ENCODE measurements at regions not wholly inside any gene's neighbourhood (a gene's known extent, or its start where the extent isn't known, plus 50 kb on each side); places are given as distances from the start of the nearest gene placed in this dataset.

DNA sequence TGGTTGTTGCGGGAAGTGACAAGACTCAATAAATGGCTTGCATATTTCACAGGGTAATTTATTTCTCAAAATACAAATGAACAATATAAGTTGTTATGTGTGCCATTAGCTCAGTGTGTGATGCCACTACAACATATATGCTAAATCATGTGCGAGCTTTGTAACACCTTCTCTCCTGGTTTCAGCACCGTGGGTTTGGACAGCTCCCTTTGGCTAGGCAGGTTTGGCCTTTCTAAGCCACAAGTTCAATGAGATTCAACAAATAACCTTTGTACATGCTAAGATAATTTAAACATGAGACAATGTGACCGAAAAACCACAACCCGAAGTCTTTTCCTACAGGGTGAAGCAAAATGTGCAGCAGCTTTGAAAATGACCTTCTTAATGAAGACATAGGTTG lies 563.9 kb downstream of the TMEM114 start:
- Mint-ChIP-seq H3K36me3 (ENCODE audit: low read depth) (no peaks in the 10 kb centered on the region), H3K27me3 (ENCODE audit: low read depth) (no peaks in the 10 kb centered on the region), H3K27ac (no peak overlapping the region), H3K9me3 (peaks cover 48% of the 10 kb centered on the region), H3K4me1 (ENCODE audit: low read depth) (no peaks in the 10 kb centered on the region), H3K4me3 (no peak overlapping the region)
- no peak for DNase-seq (ENCODE audit: low spot score)

DNA sequence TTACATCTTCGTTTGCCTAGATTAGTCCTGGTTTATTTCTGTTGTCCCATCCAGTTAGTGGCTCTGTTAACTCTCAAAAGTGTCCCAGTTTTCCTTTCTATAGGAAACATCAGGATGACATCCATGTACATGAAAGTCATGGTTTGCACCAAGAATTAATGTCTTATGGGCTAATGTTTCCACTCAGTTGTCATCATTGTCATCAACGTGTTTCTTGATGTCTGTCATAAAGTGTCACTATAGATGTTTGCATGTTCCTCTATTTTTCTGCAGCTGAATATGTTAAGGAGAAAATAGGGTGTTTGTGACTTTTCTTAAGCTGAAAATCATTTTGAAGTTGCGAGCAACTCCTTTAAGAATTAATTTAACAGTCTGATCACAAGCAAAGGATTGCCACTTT lies 567.0 kb downstream of the TMEM114 start:
- Mint-ChIP-seq H3K9me3 (peaks cover 35% of the 10 kb centered on the region), H3K27me3 (ENCODE audit: low read depth) (no peaks in the 10 kb centered on the region), H3K27ac (no peak overlapping the region), H3K4me1 (ENCODE audit: low read depth) (no peaks in the 10 kb centered on the region), H3K4me3 (no peak overlapping the region), H3K36me3 (ENCODE audit: low read depth) (no peaks in the 10 kb centered on the region)
- no peak for DNase-seq (ENCODE audit: low spot score)

DNA sequence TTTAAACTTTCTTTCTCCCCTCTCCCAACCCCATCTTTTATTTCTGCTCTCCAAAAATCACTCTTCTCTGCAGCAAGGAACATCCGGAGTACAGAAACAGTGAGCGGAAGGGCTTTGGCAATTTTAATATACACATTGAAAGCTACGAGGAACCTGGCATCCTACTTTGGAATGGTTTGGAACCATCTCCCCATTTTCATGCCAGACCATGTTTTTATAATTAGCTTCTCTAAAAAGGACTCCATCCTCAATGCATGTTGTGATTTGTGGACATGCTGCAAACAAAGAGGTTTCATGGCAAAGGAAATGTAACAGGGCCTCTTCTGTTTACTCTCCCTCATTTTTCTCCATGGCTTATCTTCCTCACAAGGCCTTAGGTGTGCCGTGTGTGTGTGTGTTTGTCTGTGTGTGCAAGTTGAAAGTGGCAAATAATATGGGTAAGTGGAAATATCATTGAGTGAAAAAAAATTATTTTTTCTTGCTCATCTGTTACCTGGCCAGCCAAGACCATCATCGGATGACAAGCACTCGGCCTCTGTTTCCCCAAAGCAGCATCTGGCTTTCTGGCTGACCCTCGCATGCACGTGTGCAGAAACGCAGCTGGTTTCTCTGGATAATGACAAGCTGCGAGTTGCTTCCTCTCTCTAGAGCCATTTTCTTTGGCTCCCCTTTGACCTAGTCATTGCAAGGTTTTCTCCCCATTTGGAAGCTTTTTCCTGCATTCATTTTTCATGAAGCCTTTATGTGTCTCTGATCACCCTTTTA lies 585.0 kb downstream of the TMEM114 start:
- no peak for DNase-seq (ENCODE audit: low spot score)
- no peaks in the 10 kb centered on the region for H3K27me3 Mint-ChIP-seq (ENCODE audit: low read depth)
- no peak overlapping the region for H3K4me3 Mint-ChIP-seq
- H3K4me1 Mint-ChIP-seq (ENCODE audit: low read depth), result no peaks in the 10 kb centered on the region
- peaks cover 64% of the 10 kb centered on the region for H3K9me3 Mint-ChIP-seq
- H3K27ac Mint-ChIP-seq, result no peak overlapping the region
- no peaks in the 10 kb centered on the region for H3K36me3 Mint-ChIP-seq (ENCODE audit: low read depth)

- H3K36me3 Mint-ChIP-seq (ENCODE audit: low read depth), result no peaks in the 10 kb centered on the region
- H3K27me3 Mint-ChIP-seq (ENCODE audit: low read depth), result no peaks in the 10 kb centered on the region
- peaks cover 78% of the 10 kb centered on the region for H3K9me3 Mint-ChIP-seq
- no peaks in the 10 kb centered on the region for H3K4me1 Mint-ChIP-seq (ENCODE audit: low read depth)
- no peak overlapping the region for H3K27ac Mint-ChIP-seq
- DNase-seq (ENCODE audit: low spot score), result no peak
- H3K4me3 Mint-ChIP-seq, result no peak overlapping the region
These were observed 591.4 kb downstream of the TMEM114 start for GRCh38 chr16:7998789-7999453.

DNA sequence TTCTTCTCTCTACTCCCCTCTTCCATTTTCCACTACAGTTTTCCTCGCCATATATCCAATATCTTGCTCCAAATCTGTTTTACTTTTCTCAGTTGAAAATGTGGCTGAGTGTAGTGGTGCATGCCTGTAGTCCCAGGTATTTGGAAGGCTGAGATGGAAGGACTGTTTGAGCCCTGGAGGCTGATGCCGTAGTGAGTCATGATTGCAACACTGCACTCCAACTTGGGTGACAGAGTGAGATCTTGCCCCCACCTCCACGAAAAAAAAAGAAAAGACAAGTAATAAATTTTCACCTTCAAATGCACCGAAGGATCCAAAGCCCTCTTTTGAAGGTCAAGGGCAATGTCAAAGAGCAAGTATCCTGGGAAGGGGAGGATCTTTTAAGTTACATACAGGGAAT lies 592.3 kb downstream of the TMEM114 start:
- H3K27ac Mint-ChIP-seq, result no peak overlapping the region
- no peaks in the 10 kb centered on the region for H3K36me3 Mint-ChIP-seq (ENCODE audit: low read depth)
- H3K9me3 Mint-ChIP-seq, result peaks cover 74% of the 10 kb centered on the region
- no peaks in the 10 kb centered on the region for H3K4me1 Mint-ChIP-seq (ENCODE audit: low read depth)
- H3K27me3 Mint-ChIP-seq (ENCODE audit: low read depth), result no peaks in the 10 kb centered on the region
- H3K4me3 Mint-ChIP-seq, result no peak overlapping the region
- DNase-seq (ENCODE audit: low spot score), result no peak

DNA sequence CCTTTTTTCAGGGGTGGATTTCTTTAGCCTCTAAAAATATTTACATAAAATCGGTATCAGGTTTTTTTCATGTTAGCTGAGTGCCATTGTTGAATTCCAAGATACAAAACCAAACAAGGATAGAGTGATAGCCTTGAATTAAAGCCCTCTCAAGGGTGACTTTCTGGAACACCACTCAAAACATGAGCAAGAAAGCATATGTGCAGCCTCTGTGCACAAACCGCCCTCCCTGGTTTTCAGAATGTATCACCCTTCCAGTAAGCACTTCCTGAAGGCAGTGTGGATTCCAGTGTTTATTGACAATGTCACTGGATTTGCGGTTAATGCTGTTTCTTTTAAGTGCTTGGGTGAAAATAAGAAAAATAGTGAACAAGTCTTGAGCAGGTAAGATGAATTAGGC lies 597.7 kb downstream of the TMEM114 start:
- H3K27ac Mint-ChIP-seq, result no peak overlapping the region

DNA sequence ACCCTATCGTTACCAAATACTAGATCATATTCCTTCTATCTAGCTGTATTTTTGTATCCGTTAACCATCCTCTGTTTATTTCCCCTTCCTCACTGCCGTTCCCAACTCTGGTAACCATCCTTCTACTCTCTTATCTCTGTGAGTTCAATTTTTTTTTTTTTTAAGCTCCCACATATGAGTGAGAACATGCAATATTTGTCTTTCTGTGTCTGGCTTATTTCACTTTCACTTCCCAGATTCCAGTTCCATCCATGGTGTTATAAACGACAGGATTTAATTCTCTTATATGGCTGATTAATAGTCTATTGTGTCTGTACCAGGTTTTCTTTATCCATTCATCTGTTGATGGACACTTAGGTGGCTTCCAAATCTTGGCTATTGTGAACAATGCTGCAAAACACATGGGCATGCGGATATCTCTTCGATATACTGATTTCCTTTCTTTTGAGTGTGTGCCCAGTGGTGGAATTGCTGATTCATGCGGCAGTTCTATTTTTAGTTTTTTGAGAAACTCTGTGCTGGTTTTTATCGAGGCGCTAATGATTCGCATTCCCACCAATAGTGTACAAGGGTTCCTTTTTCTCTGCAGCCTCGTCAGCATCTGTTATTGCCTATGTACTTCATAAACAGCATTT lies 599.6 kb downstream of the TMEM114 start:
- Mint-ChIP-seq H3K9me3 (peaks cover 67% of the 10 kb centered on the region), H3K27me3 (ENCODE audit: low read depth) (no peaks in the 10 kb centered on the region), H3K36me3 (ENCODE audit: low read depth) (no peaks in the 10 kb centered on the region), H3K27ac (no peak overlapping the region), H3K4me1 (ENCODE audit: low read depth) (no peaks in the 10 kb centered on the region), H3K4me3 (no peak overlapping the region)
- DNase-seq (ENCODE audit: low spot score), result no peak

More for the DNA sequence above, 597.7 kb downstream of the TMEM114 start:
- no peak overlapping the region for H3K4me3 Mint-ChIP-seq
- no peak for DNase-seq (ENCODE audit: low spot score)
- H3K36me3 Mint-ChIP-seq (ENCODE audit: low read depth), result no peaks in the 10 kb centered on the region
- no peaks in the 10 kb centered on the region for H3K27me3 Mint-ChIP-seq (ENCODE audit: low read depth)
- no peaks in the 10 kb centered on the region for H3K4me1 Mint-ChIP-seq (ENCODE audit: low read depth)
- H3K9me3 Mint-ChIP-seq, result peaks cover 72% of the 10 kb centered on the region

DNA sequence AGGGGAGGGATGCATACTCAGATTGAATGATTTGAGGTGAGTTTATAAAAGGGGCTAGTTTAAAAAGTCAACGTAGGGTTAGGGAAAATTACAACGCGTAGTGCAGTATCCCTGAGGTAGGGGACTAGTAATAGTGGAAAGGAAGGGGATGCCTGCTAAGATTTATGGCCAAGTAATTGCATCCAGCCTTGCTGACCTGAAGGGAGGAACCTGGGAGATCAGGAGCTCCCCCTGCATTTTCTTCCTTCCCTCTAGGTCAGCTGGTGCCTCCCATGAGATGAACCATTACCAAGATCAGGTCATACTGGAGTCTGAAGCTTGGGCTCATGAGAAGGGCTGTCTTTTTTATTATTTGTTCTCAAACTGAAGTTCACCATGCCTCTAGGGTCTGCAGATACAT lies 606.6 kb downstream of the TMEM114 start:
- H3K4me1 Mint-ChIP-seq (ENCODE audit: low read depth), result no peaks in the 10 kb centered on the region
- H3K4me3 Mint-ChIP-seq, result no peak overlapping the region
- H3K9me3 Mint-ChIP-seq, result peaks cover 44% of the 10 kb centered on the region

GRCh38 chr16:7980133-7980483 lies 610.2 kb downstream of the TMEM114 start:
- Mint-ChIP-seq H3K9me3 (peaks cover 34% of the 10 kb centered on the region), H3K4me1 (ENCODE audit: low read depth) (no peaks in the 10 kb centered on the region), H3K27me3 (ENCODE audit: low read depth) (no peaks in the 10 kb centered on the region), H3K4me3 (no peak overlapping the region), H3K27ac (no peak overlapping the region), H3K36me3 (ENCODE audit: low read depth) (no peaks in the 10 kb centered on the region)
- DNase-seq (ENCODE audit: low spot score), result no peak

More for the DNA sequence above, 606.6 kb downstream of the TMEM114 start:
- Mint-ChIP-seq H3K36me3 (ENCODE audit: low read depth) (no peaks in the 10 kb centered on the region), H3K27ac (no peak overlapping the region), H3K27me3 (ENCODE audit: low read depth) (no peaks in the 10 kb centered on the region)
- DNase-seq (ENCODE audit: low spot score), result no peak

- Mint-ChIP-seq H3K4me3 (no peak overlapping the region), H3K36me3 (ENCODE audit: low read depth) (no peaks in the 10 kb centered on the region), H3K27me3 (ENCODE audit: low read depth) (no peaks in the 10 kb centered on the region), H3K27ac (no peak overlapping the region), H3K4me1 (ENCODE audit: low read depth) (no peaks in the 10 kb centered on the region), H3K9me3 (peaks cover 33% of the 10 kb centered on the region)
- no peak for DNase-seq (ENCODE audit: low spot score)
These were observed 610.7 kb downstream of the TMEM114 start for GRCh38 chr16:7979448-7980132.

- DNase-seq (ENCODE audit: low spot score), result no peak
- Mint-ChIP-seq H3K36me3 (ENCODE audit: low read depth) (no peaks in the 10 kb centered on the region), H3K9me3 (peaks cover 32% of the 10 kb centered on the region), H3K4me3 (no peak overlapping the region), H3K4me1 (ENCODE audit: low read depth) (no peaks in the 10 kb centered on the region), H3K27me3 (ENCODE audit: low read depth) (no peaks in the 10 kb centered on the region), H3K27ac (no peak overlapping the region)
These were observed 613.7 kb downstream of the TMEM114 start for GRCh38 chr16:7976563-7976962.

- H3K4me3 Mint-ChIP-seq, result no peak overlapping the region
- H3K36me3 Mint-ChIP-seq (ENCODE audit: low read depth), result no peaks in the 10 kb centered on the region
- peaks cover 33% of the 10 kb centered on the region for H3K9me3 Mint-ChIP-seq
- no peaks in the 10 kb centered on the region for H3K4me1 Mint-ChIP-seq (ENCODE audit: low read depth)
- no peaks in the 10 kb centered on the region for H3K27me3 Mint-ChIP-seq (ENCODE audit: low read depth)
- DNase-seq (ENCODE audit: low spot score), result no peak
- no peak overlapping the region for H3K27ac Mint-ChIP-seq
These were observed 614.2 kb downstream of the TMEM114 start for GRCh38 chr16:7976125-7976524.

GRCh38 chr16:7967996-7968509 lies 622.3 kb downstream of the TMEM114 start:
- H3K9me3 Mint-ChIP-seq, result peaks cover 52% of the 10 kb centered on the region
- no peaks in the 10 kb centered on the region for H3K36me3 Mint-ChIP-seq (ENCODE audit: low read depth)
- no peak for DNase-seq (ENCODE audit: low spot score)
- no peaks in the 10 kb centered on the region for H3K27me3 Mint-ChIP-seq (ENCODE audit: low read depth)
- H3K27ac Mint-ChIP-seq, result no peak overlapping the region
- H3K4me1 Mint-ChIP-seq (ENCODE audit: low read depth), result no peaks in the 10 kb centered on the region
- no peak overlapping the region for H3K4me3 Mint-ChIP-seq

DNA sequence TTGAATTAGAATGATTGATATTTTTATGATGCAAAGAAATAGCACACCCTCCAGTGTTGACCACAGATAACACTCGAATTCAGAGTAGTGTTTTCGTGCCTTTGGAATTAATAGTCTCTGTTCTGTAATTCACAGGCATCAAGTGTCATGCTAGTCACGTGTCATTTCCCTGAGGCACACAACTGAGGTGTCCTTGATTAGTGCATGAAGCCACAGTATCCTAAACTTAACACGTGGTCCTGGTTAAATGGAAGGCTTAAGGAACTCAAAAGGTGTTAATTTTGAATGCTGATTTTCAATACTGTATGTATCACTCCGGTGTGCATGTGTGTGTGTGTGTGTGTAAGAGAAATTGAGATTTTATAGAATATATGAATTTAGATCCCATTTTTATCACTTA lies 625.6 kb downstream of the TMEM114 start:
- no peaks in the 10 kb centered on the region for H3K27me3 Mint-ChIP-seq (ENCODE audit: low read depth)
- H3K9me3 Mint-ChIP-seq, result peaks cover 44% of the 10 kb centered on the region
- DNase-seq (ENCODE audit: low spot score), result no peak
- H3K27ac Mint-ChIP-seq, result no peak overlapping the region
- H3K4me3 Mint-ChIP-seq, result no peak overlapping the region
- no peaks in the 10 kb centered on the region for H3K36me3 Mint-ChIP-seq (ENCODE audit: low read depth)
- H3K4me1 Mint-ChIP-seq (ENCODE audit: low read depth), result no peaks in the 10 kb centered on the region
